ENCODE measurements at regions not wholly inside any gene's neighbourhood (a gene's known extent, or its start where the extent isn't known, plus 50 kb on each side); places are given as distances from the start of the nearest gene placed in this dataset.

DNA sequence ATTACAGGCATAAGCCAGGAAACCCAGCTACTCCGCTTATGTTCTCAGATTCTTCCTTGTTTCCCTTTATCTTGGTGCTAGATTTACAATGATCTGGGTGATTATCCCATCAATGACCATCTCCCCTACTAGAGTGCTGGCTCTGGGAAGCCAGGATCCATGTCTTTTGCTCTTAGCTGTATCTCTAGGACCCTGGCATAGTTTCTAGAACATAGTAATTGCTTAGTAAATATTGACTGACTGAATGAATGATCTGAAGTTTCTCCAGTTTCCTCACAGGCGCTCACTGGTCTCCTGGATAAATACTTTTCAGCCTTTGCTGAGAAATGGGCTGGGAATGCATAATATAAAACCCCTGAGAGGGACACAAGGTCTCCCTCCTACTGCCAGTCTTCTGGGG, 60.0 kb upstream of the KLF9 start:
- H3K4me3 ChIP-seq (ENCODE audit: low read depth, low read length) = no peak overlapping the region
- H3K27me3 ChIP-seq (ENCODE audit: control insufficient read depth, insufficient read depth, low read length) = no peaks in the 10 kb centered on the region
- TF ChIP-seq, protein P1, sequence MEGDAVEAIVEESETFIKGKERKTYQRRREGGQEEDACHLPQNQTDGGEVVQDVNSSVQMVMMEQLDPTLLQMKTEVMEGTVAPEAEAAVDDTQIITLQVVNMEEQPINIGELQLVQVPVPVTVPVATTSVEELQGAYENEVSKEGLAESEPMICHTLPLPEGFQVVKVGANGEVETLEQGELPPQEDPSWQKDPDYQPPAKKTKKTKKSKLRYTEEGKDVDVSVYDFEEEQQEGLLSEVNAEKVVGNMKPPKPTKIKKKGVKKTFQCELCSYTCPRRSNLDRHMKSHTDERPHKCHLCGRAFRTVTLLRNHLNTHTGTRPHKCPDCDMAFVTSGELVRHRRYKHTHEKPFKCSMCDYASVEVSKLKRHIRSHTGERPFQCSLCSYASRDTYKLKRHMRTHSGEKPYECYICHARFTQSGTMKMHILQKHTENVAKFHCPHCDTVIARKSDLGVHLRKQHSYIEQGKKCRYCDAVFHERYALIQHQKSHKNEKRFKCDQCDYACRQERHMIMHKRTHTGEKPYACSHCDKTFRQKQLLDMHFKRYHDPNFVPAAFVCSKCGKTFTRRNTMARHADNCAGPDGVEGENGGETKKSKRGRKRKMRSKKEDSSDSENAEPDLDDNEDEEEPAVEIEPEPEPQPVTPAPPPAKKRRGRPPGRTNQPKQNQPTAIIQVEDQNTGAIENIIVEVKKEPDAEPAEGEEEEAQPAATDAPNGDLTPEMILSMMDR (IDR thresholded peaks at IDR 0.05) = no peak
- no peaks in the 10 kb centered on the region for H3K79me2 ChIP-seq
- H3K4me1 ChIP-seq = peaks cover 10% of the 10 kb centered on the region
- H3K27ac ChIP-seq = peak overlapping the region; percentile 47
- no peak overlapping the region for H3K4me2 ChIP-seq (ENCODE audit: low read length)
- no peak overlapping the region for H3K9ac ChIP-seq
- no peaks in the 10 kb centered on the region for H3K36me3 ChIP-seq (ENCODE audit: control insufficient read depth, insufficient read depth, low read length)
- no peaks in the 10 kb centered on the region for H3K9me3 ChIP-seq (ENCODE audit: control insufficient read depth, low read length)
- H2AFZ ChIP-seq = no peak overlapping the region

DNA sequence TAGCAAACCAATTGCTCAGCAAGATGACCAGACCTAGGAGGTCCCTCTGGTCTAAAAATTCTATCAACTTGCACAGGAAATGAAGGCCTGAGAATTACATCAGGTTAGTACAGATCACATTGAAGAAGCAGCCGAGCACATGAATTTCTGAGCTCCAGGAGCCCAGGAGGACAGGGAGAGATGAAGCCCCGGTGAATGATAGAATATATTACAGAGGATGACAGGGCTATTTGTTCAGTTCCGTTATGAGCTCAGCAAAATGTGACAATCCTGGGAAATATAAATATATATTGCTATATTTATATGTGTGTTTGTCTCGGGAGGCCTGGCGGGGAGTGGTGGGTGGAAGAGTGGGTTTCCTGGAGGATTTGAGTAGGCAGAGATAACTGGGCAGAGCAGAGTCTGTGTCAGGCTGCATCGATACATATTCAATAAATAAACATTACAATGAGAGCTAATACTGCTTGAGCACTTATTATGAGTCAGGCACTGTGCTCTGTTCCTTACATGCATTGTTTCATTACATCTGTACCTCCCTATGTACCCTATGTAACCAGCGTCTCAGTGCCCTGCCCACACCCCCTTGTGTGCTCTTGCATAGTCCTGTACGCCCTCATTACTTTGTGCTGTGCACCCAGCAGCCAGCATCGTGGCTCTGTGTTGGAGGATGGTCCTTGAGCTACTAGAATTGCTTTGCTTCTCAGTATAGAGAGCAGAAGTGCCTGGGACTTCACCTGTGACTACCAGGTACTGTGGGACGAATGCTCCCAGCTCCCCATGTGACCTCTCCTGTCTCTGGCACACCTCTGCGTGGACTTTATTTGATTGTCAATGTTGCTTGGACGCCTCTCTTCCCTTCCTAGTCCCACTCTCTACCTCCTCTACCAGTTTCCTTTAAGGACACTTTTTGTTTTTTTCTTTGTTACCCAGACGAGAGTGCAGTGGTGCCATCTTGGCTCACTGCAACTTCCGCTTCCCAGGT, 58.1 kb upstream of the KLF9 start:
- no peak overlapping the region for H3K9ac ChIP-seq
- no peak overlapping the region for H3K4me3 ChIP-seq (ENCODE audit: low read depth, low read length)
- H3K27me3 ChIP-seq (ENCODE audit: control insufficient read depth, insufficient read depth, low read length) = no peaks in the 10 kb centered on the region
- H2AFZ ChIP-seq = no peak overlapping the region
- no peak overlapping the region for H3K27ac ChIP-seq
- TF ChIP-seq, protein P1 (IDR thresholded peaks at IDR 0.05) = no peak
- H3K79me2 ChIP-seq = no peaks in the 10 kb centered on the region
- H3K36me3 ChIP-seq (ENCODE audit: control insufficient read depth, insufficient read depth, low read length) = no peaks in the 10 kb centered on the region
- no peaks in the 10 kb centered on the region for H3K9me3 ChIP-seq (ENCODE audit: control insufficient read depth, low read length)
- H3K4me2 ChIP-seq (ENCODE audit: low read length) = no peak overlapping the region
- H3K4me1 ChIP-seq = peaks cover 2% of the 10 kb centered on the region

DNA sequence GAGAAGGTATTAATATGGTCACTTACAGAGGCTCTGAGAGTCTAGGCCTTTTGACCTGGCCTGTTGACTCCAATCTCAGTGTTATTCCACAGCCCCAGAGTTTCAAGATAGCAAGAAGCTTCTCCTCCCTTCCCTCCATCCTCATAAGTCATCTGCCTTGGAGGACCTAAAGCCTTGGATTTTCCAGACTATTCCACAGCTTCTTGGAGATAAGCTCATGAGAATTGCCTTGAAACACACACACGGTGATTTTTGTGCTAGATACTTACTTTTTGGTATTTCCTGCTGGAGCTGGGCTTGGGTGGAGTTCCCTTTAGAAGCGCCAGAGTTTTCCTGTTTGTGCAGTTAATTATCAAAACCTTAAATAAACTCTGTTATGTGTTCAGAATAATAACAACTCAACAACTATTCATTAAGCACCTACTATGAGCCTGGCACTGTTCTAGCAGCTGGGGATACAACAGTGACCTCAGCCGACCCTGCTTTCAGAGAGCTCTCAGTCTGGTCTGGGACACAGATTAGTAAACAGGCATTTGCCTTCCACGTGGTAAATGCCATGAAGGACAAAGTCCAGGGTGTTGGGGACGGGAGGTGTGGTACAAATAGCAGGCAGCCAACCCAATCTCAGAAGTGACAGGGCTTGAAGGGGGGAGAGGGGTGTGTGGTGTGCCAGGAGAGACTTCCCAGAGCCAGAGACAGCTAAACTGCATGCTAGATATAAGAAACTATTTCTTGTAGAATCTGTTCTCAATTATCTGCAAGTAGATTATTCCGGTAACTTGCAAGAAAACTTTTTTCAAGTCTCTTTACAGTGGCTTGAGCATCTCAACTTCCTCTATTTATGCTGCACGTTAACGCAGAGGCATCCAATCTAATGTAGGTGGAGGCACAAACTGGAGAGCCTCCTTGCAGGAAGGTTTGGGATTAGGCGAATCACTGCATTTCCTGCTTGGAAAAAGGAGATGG, 55.9 kb upstream of the KLF9 start:
- Histone ChIP-seq H3K4me1 (peaks cover 4% of the 10 kb centered on the region), H3K79me2 (no peaks in the 10 kb centered on the region), H3K4me3 (ENCODE audit: low read depth, low read length) (peak overlapping the region; percentile 9), H3K36me3 (ENCODE audit: control insufficient read depth, insufficient read depth, low read length) (no peaks in the 10 kb centered on the region), H3K9ac (no peak overlapping the region), H3K27me3 (ENCODE audit: control insufficient read depth, insufficient read depth, low read length) (no peaks in the 10 kb centered on the region), H3K9me3 (ENCODE audit: control insufficient read depth, low read length) (no peaks in the 10 kb centered on the region), H2AFZ (peak overlapping the region; percentile 60), H3K27ac (peak overlapping the region; percentile 62), H3K4me2 (ENCODE audit: low read length) (peak overlapping the region; percentile 15)
- TF ChIP-seq, protein P1 (IDR thresholded peaks at IDR 0.05) = no peak

DNA sequence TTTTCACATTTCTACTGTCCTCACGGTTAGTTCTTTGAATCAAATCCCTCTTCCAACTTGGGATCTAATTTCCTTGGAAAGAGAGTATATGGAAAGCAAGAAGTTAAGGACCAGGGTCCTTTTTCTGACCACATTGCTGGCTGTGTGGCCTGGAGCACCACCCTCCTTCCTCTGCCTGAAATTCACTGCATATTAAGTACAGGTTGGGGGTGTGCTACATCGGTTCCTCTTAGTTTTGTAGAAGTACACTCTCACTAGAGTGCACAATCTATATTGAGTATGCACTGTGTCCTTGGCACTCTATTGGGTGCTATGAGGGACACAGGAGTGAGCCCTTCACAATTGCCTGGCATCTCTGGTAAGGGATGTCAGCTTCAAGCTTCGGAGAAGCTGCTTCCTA, 53.8 kb upstream of the KLF9 start:
- Histone ChIP-seq H3K9ac (no peak overlapping the region), H3K9me3 (ENCODE audit: control insufficient read depth, low read length) (no peaks in the 10 kb centered on the region), H3K4me3 (ENCODE audit: low read depth, low read length) (no peak overlapping the region), H3K36me3 (ENCODE audit: control insufficient read depth, insufficient read depth, low read length) (no peaks in the 10 kb centered on the region), H3K27ac (no peak overlapping the region), H2AFZ (no peak overlapping the region), H3K27me3 (ENCODE audit: control insufficient read depth, insufficient read depth, low read length) (no peaks in the 10 kb centered on the region), H3K4me1 (peaks cover 13% of the 10 kb centered on the region), H3K4me2 (ENCODE audit: low read length) (no peak overlapping the region), H3K79me2 (no peaks in the 10 kb centered on the region)
- TF ChIP-seq, protein P1 (IDR thresholded peaks at IDR 0.05) = no peak

Data from parathyroid adenoma (tissue), 2 donors.